HS-27A (cell line): ENCODE measurements at regions not wholly inside any gene's neighbourhood (a gene's known extent, or its start where the extent isn't known, plus 50 kb on each side); places are given as distances from the start of the nearest gene placed in this dataset.
"Not testable (repeated sequence)": the region's sequence is repeated elsewhere in the genome, so short reads cannot be mapped to it uniquely, and the experiment has no call there.

Source experiments
- DNase-seq: peaks from one replicate; pipeline ENCODE4 v3.0.0-alpha.2; 2012; ENCODE audit warnings: low read depth, missing footprints

GRCh38 chr2:193841384-193842150 is 1646.8 kb upstream of the TMEFF2 start:
- DNase-seq, result no peak

- no peak for DNase-seq
Measured at GRCh38 chr2:193837111-193837738, 1642.5 kb upstream of the TMEFF2 start.

GRCh38 chr2:193836424-193837006 is 1641.8 kb upstream of the TMEFF2 start:
- DNase-seq, result not testable (repeated sequence)

GRCh38 chr2:193833895-193834294 is 1639.2 kb upstream of the TMEFF2 start:
- not testable (repeated sequence) for DNase-seq

GRCh38 chr2:193824474-193824873 is 1629.7 kb upstream of the TMEFF2 start:
- peak; percentile 43 for DNase-seq

- DNase-seq, result no peak
Measured at GRCh38 chr2:193818801-193819499, 1624.2 kb upstream of the TMEFF2 start.

GRCh38 chr2:193816008-193816407 is 1621.3 kb upstream of the TMEFF2 start:
- DNase-seq, result no peak

GRCh38 chr2:193810533-193810932 is 1615.8 kb upstream of the TMEFF2 start:
- DNase-seq, result no peak

- DNase-seq, result no peak
Measured at GRCh38 chr2:193808877-193809276, 1614.1 kb upstream of the TMEFF2 start.

- DNase-seq, result no peak
Measured at GRCh38 chr2:193806088-193806774, 1611.5 kb upstream of the TMEFF2 start.

- no peak for DNase-seq
Measured at GRCh38 chr2:193796847-193797246, 1602.1 kb upstream of the TMEFF2 start.

GRCh38 chr2:193793914-193794313 is 1599.2 kb upstream of the TMEFF2 start:
- DNase-seq, result no peak

GRCh38 chr2:193783681-193784080 is 1588.9 kb upstream of the TMEFF2 start:
- DNase-seq, result no peak

- no peak for DNase-seq
Measured at GRCh38 chr2:193778293-193778692, 1583.6 kb upstream of the TMEFF2 start.

- no peak for DNase-seq
Measured at GRCh38 chr2:193776988-193777387, 1582.3 kb upstream of the TMEFF2 start.

- no peak for DNase-seq
Measured at GRCh38 chr2:193774166-193774565, 1579.4 kb upstream of the TMEFF2 start.

GRCh38 chr2:193751299-193751698 is 1556.6 kb upstream of the TMEFF2 start:
- DNase-seq, result no peak

- no peak for DNase-seq
Measured at GRCh38 chr2:193749485-193749884, 1554.8 kb upstream of the TMEFF2 start.

- DNase-seq, result no peak
Measured at GRCh38 chr2:193743089-193743488, 1548.4 kb upstream of the TMEFF2 start.

GRCh38 chr2:193738892-193739291 is 1544.2 kb upstream of the TMEFF2 start:
- no peak for DNase-seq

GRCh38 chr2:193712912-193713311 is 1518.2 kb upstream of the TMEFF2 start:
- no peak for DNase-seq

- DNase-seq, result no peak
Measured at GRCh38 chr2:193703411-193703810, 1508.7 kb upstream of the TMEFF2 start.
